ENCODE measurements at regions not wholly inside any gene's neighbourhood (a gene's known extent, or its start where the extent isn't known, plus 50 kb on each side); places are given as distances from the start of the nearest gene placed in this dataset.

DNA sequence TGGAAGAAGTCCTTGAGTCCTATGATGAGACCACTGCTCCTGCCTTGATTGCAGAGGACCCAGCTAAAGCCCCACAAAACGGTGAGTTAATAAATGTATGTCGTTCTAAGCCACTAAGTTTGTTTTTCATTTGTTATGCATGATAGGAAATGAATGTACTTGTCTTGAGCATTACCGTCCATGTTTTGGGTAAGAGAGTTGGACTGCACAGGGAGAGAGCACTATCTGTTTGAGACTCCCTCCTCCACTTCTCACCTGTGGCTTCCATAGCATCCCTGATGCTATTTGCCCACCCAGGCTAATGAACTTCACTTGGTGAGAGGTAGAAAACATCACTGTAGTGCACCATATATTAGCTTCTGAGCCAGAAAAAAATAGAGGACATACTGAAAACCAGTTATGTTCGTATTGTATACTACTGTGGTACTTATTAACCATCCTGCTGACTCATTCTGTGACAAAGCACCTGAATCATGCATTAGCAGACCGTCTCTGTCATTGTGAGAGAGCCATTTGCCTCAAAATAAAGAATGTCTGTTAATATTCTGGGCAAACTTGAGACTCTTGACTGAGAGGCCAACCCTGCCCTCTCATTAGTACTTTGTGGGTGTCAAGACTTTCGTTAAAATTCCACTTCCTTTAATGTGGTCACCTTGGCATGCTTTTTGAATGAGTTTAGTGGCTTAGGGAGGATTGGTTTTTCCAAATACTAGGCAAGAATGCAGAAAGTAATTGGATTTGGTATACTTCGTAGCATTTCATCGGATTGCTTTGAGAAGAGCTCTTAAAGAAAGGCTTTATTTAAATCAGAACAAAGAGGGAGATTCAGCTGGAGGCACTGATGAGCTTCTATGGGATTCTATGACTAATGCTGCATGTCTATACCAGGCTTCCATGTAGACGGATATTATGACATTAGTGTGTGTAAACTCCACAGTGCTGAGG is 99.3 kb upstream of the GRPR start:
- no peak for TF ChIP-seq ZFP3 (CRISPR knock-in tag; IDR thresholded peaks at IDR 0.05)
- no peak for TF ChIP-seq SNAI2 (CRISPR knock-in tag; IDR thresholded peaks at IDR 0.05)
- no peak for TF ChIP-seq CSDC2 (CRISPR knock-in tag; IDR thresholded peaks at IDR 0.05)
- no peak for TF ChIP-seq ISL1 (CRISPR knock-in tag; IDR thresholded peaks at IDR 0.05)
- TF ChIP-seq ZC3H10 (CRISPR knock-in tag; IDR thresholded peaks at IDR 0.05): no peak
- TF ChIP-seq ZFP30 (CRISPR knock-in tag; IDR thresholded peaks at IDR 0.05): no peak
- TF ChIP-seq, protein P1, sequence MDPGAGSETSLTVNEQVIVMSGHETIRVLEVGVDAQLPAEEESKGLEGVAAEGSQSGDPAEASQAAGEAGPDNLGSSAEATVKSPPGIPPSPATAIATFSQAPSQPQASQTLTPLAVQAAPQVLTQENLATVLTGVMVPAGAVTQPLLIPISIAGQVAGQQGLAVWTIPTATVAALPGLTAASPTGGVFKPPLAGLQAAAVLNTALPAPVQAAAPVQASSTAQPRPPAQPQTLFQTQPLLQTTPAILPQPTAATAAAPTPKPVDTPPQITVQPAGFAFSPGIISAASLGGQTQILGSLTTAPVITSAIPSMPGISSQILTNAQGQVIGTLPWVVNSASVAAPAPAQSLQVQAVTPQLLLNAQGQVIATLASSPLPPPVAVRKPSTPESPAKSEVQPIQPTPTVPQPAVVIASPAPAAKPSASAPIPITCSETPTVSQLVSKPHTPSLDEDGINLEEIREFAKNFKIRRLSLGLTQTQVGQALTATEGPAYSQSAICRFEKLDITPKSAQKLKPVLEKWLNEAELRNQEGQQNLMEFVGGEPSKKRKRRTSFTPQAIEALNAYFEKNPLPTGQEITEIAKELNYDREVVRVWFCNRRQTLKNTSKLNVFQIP (CRISPR knock-in tag; IDR thresholded peaks at IDR 0.05; ENCODE audit: borderline replicate concordance, low read depth): no peak
- TF ChIP-seq, protein P2, sequence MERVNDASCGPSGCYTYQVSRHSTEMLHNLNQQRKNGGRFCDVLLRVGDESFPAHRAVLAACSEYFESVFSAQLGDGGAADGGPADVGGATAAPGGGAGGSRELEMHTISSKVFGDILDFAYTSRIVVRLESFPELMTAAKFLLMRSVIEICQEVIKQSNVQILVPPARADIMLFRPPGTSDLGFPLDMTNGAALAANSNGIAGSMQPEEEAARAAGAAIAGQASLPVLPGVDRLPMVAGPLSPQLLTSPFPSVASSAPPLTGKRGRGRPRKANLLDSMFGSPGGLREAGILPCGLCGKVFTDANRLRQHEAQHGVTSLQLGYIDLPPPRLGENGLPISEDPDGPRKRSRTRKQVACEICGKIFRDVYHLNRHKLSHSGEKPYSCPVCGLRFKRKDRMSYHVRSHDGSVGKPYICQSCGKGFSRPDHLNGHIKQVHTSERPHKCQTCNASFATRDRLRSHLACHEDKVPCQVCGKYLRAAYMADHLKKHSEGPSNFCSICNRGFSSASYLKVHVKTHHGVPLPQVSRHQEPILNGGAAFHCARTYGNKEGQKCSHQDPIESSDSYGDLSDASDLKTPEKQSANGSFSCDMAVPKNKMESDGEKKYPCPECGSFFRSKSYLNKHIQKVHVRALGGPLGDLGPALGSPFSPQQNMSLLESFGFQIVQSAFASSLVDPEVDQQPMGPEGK (CRISPR knock-in tag; IDR thresholded peaks at IDR 0.05; ENCODE audit: borderline replicate concordance): no peak
- no peak for TF ChIP-seq ZNF565 (CRISPR knock-in tag; conservative IDR thresholded peaks at IDR 0.05; ENCODE audit: low read depth)
- no peak for TF ChIP-seq PPARA (CRISPR knock-in tag; IDR thresholded peaks at IDR 0.05; ENCODE audit: borderline replicate concordance)
- ATAC-seq: peak; percentile 83

DNA sequence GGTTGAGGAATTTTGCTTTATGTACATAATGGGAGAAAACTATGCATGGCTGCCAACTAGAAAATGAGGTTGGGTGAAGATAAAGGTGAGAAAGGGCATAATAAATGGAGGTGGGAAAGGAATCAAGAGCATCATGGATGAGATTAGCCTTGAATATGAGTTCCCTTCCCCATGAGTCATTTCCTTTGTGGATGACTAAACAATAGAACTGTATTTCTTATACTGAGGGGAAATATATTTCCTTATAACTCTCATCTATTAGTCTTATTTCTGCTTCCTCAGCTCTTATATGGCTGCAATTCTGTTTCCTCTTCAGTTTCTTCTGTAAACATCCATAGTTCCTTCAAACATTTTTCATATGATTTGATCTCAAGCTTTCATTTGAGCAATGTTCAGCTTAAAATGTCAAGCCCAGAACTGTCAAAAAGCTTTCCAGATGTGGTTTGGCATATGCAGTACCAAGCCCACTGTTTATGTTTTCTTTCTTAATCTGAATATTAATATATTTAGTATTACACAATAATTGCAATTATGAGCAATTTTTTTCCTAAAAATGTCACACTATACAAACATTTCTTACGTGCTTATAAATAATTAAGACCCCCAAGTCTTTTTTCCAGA is 100.7 kb upstream of the GRPR start:
- TF ChIP-seq ARNTL (CRISPR knock-in tag; IDR thresholded peaks at IDR 0.05; ENCODE audit: borderline replicate concordance, low read depth) (no peak), ZC3H10 (CRISPR knock-in tag; IDR thresholded peaks at IDR 0.05) (no peak), ISL1 (CRISPR knock-in tag; IDR thresholded peaks at IDR 0.05) (no peak), ZNF70 (CRISPR knock-in tag; IDR thresholded peaks at IDR 0.05) (no peak), OSR1 (CRISPR knock-in tag; IDR thresholded peaks at IDR 0.05) (no peak), GLIS3 (CRISPR knock-in tag; IDR thresholded peaks at IDR 0.05) (no peak), TOX (CRISPR knock-in tag; IDR thresholded peaks at IDR 0.05; ENCODE audit: borderline replicate concordance) (no peak), PPARA (CRISPR knock-in tag; IDR thresholded peaks at IDR 0.05; ENCODE audit: borderline replicate concordance) (no peak), ZFP30 (CRISPR knock-in tag; IDR thresholded peaks at IDR 0.05) (no peak), ESRRG (CRISPR knock-in tag; IDR thresholded peaks at IDR 0.05) (no peak), ZNF565 (CRISPR knock-in tag; conservative IDR thresholded peaks at IDR 0.05; ENCODE audit: low read depth) (no peak), TCF4 (CRISPR knock-in tag; IDR thresholded peaks at IDR 0.05; ENCODE audit: borderline replicate concordance) (no peak), ZNF8 (CRISPR knock-in tag; IDR thresholded peaks at IDR 0.05) (no peak), CSDC2 (CRISPR knock-in tag; IDR thresholded peaks at IDR 0.05) (no peak)
- TF ChIP-seq, protein P3, sequence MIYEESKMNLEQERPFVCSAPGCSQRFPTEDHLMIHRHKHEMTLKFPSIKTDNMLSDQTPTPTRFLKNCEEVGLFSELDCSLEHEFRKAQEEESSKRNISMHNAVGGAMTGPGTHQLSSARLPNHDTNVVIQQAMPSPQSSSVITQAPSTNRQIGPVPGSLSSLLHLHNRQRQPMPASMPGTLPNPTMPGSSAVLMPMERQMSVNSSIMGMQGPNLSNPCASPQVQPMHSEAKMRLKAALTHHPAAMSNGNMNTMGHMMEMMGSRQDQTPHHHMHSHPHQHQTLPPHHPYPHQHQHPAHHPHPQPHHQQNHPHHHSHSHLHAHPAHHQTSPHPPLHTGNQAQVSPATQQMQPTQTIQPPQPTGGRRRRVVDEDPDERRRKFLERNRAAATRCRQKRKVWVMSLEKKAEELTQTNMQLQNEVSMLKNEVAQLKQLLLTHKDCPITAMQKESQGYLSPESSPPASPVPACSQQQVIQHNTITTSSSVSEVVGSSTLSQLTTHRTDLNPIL (CRISPR knock-in tag; IDR thresholded peaks at IDR 0.05; ENCODE audit: low read depth): no peak
- TF ChIP-seq, protein P4, sequence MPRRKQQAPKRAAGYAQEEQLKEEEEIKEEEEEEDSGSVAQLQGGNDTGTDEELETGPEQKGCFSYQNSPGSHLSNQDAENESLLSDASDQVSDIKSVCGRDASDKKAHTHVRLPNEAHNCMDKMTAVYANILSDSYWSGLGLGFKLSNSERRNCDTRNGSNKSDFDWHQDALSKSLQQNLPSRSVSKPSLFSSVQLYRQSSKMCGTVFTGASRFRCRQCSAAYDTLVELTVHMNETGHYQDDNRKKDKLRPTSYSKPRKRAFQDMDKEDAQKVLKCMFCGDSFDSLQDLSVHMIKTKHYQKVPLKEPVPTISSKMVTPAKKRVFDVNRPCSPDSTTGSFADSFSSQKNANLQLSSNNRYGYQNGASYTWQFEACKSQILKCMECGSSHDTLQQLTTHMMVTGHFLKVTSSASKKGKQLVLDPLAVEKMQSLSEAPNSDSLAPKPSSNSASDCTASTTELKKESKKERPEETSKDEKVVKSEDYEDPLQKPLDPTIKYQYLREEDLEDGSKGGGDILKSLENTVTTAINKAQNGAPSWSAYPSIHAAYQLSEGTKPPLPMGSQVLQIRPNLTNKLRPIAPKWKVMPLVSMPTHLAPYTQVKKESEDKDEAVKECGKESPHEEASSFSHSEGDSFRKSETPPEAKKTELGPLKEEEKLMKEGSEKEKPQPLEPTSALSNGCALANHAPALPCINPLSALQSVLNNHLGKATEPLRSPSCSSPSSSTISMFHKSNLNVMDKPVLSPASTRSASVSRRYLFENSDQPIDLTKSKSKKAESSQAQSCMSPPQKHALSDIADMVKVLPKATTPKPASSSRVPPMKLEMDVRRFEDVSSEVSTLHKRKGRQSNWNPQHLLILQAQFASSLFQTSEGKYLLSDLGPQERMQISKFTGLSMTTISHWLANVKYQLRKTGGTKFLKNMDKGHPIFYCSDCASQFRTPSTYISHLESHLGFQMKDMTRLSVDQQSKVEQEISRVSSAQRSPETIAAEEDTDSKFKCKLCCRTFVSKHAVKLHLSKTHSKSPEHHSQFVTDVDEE (CRISPR knock-in tag; IDR thresholded peaks at IDR 0.05): no peak
- TF ChIP-seq, protein P5, sequence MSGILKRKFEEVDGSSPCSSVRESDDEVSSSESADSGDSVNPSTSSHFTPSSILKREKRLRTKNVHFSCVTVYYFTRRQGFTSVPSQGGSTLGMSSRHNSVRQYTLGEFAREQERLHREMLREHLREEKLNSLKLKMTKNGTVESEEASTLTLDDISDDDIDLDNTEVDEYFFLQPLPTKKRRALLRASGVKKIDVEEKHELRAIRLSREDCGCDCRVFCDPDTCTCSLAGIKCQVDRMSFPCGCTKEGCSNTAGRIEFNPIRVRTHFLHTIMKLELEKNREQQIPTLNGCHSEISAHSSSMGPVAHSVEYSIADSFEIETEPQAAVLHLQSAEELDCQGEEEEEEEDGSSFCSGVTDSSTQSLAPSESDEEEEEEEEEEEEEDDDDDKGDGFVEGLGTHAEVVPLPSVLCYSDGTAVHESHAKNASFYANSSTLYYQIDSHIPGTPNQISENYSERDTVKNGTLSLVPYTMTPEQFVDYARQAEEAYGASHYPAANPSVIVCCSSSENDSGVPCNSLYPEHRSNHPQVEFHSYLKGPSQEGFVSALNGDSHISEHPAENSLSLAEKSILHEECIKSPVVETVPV (CRISPR knock-in tag; IDR thresholded peaks at IDR 0.05): no peak
- TF ChIP-seq, protein P2 (CRISPR knock-in tag; IDR thresholded peaks at IDR 0.05; ENCODE audit: borderline replicate concordance): no peak
- ATAC-seq: peak; percentile 64
